OCI-LY3 (cell line): ENCODE measurements at regions not wholly inside any gene's neighbourhood (a gene's known extent, or its start where the extent isn't known, plus 50 kb on each side); places are given as distances from the start of the nearest gene placed in this dataset.

Experiments
- EZH2phosphoT487 ChIP-seq: fragments of 200-600 bp; shearing (Covaris generic); IDR thresholded peaks from 2 replicates; pipeline ENCODE4 v1.6.1; 2018; ENCODE audit warnings: antibody characterized with exemption, mixed run types, low read depth
- TF ChIP-seq, protein P1 (sequence below): fragments of 200-600, 300-600 bp; sonication (generic); IDR thresholded peaks from 2 replicates; pipeline ENCODE4 v1.5.1; 2014; ENCODE audit warnings: antibody characterized with exemption, low read length, low read depth

DNA sequence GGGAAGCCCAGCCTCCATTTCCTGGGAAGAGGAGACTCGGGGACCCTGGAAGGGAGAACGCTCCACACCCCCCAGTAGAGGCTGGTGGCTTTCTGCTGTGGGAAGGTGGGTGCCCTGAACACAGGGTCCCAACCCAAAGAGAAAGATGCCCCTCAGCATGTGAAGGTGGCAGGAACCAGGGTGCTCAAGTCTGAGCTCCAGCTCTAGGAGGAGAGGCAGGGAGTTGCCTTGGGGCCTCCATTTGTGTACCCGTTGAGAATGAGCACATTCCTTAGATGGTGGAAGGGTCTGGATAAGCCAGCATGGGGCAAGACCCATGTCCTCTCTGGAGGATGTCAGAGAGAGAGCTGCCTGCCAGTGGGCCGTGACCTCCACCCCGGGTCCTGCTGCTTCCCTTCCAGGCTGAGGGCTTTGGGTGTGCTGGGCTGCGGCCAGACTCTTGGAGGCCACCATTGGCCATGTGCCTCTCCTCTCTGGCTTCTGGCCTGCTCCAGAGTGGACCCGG is 212.4 kb downstream of the TBC1D2B start:
- TF ChIP-seq, protein P1, sequence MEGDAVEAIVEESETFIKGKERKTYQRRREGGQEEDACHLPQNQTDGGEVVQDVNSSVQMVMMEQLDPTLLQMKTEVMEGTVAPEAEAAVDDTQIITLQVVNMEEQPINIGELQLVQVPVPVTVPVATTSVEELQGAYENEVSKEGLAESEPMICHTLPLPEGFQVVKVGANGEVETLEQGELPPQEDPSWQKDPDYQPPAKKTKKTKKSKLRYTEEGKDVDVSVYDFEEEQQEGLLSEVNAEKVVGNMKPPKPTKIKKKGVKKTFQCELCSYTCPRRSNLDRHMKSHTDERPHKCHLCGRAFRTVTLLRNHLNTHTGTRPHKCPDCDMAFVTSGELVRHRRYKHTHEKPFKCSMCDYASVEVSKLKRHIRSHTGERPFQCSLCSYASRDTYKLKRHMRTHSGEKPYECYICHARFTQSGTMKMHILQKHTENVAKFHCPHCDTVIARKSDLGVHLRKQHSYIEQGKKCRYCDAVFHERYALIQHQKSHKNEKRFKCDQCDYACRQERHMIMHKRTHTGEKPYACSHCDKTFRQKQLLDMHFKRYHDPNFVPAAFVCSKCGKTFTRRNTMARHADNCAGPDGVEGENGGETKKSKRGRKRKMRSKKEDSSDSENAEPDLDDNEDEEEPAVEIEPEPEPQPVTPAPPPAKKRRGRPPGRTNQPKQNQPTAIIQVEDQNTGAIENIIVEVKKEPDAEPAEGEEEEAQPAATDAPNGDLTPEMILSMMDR: no peak
- no peak for TF ChIP-seq EZH2phosphoT487
